HG03469 (cell line): ENCODE measurements at regions not wholly inside any gene's neighbourhood (a gene's known extent, or its start where the extent isn't known, plus 50 kb on each side); places are given as distances from the start of the nearest gene placed in this dataset.
A peak's percentile ranks its signal among the peaks of the same experiment; 100 is the strongest.

Experiments
- ATAC-seq: cut with Tn5 transposase; IDR thresholded peaks from one replicate; pipeline ENCODE4 v1.9.1; 2021; ENCODE audit warnings: mild to moderate bottlenecking, moderate library complexity, moderate number of reproducible peaks; ENCODE audit not compliant: unreplicated experiment

DNA sequence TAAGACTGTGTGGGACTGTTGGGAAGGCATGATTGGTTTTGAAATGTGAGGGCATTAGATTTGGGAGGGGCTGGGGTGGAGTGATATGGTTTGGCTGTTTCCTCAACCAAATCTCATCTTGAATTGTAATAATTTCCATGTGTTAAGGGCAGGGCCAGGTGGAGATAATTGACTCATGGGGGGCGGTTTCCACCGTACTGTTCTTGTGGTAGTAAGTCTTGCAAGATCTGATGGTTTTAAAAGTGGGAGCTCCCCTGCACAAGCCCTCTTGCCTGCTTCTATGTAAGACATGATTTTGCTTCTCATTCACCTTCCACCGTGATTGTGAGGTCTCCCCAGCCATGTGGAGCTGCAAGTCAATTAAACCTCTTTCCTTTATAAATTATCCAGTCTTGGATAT is 76.6 kb upstream of the PPFIA2 start:
- no peak for ATAC-seq

DNA sequence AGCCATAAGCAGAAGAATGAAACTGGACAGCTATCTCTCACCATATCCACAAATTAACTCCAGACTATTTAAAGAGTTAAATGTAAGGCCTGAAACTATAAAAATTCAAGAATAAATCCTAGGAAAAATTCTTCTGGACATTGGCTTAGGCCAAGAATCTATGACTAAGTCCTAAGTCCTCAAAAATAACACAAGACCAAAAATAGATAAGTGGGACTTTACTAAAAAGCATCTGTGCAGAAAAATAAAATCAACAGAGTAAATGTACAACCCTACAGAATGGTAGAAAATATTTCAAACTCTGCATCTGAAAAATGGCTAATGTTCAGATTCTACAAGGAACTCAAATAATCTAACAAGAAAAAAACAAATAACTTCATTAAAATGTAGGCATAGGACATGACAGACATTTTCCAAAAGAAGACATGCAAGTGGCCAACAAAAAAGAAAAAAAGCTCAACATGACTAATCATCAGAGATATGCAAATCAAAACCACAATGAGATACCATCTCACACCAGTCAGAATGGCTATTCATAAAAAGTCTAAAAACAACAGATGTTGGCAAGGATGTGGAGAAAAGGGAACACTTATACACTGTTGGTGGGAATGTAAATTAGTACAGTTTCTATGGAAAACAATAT is 61.0 kb upstream of the PPFIA2 start:
- ATAC-seq = no peak

DNA sequence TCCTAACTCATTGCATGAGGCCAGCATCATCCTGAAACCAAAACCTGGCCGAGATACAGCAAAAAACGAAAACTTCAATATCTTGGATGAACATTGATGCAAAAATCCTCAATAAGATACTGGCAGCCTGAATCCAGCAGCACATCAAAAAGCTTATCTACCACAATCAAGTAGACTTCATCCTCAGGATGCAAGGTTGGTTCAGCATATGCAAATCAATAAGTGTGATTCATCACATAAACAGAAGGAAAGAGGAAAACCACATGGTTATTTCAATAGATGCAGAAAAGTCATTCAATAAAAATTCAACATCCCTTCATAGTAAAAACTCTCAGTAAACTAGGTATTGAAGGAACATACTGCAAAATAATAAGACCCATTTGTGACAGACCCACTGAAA is 56.5 kb upstream of the PPFIA2 start:
- ATAC-seq = no peak

DNA sequence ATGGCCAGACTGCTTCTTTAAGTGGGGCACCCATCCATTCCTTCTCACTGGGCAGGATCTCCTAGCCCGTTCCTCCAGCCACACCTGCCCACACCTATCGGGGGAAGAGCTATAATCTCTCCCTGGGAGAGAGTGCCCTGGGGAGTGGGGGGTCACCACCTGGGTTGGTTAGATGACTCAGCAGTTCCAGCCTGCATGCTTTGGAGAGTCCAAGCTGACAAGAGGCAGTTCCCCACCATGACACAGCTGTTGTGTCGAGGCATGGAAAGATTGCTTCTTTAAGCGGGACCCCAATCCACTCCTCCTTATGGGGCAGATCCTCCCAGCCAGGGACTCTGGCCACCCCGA is 52.6 kb upstream of the PPFIA2 start:
- ATAC-seq = no peak

DNA sequence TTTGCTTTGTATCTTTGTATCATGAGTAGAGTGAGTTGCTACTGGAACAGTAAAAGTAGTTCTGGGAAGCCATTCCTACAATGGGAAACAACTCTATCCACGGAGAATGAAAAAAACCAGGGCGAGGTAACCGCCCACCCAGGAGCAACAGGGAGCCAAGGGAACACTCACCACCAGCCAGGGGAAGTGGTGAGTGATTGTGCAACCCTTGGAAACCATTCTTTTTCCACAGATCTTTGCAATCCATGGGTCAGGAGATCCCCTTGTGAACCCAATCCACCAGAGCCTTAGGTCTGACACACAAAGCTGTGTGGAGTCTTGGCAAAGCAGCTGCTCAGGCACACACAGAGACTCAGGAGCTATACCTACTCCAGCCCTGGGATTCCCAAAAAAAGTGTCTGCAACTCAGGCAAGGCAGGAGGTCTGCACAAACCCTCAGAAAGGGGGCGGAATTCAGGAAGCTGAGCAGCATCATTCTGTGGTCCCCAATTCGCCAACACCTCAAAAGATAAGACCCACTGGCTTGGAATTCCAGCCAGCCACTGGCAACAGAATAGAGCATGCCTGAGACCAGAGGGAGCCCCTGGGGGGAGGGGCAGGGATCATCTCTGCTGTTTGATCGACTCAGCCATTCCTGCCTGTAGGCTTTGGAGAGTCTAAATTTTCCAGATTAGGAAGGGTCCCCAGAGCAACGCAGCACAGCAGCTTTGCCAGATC is 52.1 kb upstream of the PPFIA2 start:
- no peak for ATAC-seq

DNA sequence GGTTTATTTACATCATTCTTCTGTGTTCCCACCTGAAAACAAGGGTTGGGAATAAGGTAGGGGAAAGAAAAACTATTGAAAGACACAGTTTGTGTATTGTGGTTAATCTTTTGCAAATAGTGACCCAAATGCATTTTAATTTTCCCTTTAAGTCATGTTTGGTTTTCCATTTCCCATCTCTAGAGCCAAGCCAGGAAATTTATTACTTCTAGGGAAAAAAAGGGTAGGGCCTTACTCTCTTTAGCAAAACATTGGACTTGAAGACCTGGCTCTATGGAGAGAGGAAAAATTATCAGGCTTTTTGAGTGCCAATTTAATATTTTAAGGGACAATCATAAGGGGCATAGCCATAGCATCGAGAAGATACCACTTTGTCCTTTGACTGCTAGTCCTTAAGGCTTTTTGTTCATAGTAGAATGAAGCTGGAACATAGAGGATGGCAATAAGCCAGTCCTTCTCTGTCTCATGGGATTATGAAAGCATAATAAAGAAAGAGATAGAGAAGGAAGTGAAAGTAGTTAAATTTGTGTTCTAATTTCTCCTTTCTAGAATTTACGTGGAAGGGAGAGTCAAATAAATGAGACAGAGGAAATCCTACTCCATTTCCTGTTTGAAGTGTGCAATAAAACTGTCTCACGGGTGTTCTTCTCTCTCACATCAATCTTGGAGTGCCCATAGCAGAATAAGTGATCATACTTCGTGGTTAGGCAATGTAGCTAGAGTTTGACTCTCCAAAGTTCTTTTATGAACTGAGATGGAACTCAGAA is 50.9 kb upstream of the PPFIA2 start:
- peak; percentile 82 for ATAC-seq

DNA sequence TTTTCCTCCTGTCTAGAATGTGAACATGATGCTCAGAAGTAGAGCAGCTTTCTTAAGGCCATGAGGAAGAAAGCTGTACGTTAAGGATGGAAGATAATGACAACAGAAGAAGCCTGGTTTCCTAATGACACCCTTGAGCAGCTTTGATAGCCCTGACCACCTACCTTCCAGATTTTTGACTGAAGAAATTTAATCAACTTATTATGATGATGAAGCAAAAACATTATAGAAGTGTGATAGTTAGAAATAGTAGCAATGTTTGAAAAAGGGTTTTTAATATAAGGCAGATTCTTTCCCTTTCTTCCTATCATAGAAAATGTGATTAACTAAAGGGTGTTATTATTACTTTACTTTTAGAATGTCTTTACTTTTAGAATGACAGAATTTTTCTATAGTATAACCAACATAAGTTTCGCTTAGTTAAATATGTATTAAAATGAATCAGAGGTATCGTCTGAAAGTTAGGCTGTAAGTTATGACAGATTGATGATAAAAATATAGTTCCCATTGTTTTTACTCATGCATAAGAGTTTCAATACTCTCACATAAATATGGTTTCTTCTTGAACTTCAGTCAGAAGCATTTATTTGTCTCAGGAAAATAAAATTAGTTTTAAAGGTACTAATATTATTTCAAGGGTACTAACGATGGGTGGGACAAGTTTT is 50.1 kb upstream of the PPFIA2 start:
- ATAC-seq = no peak
